CD4-positive, alpha-beta T cell treated with Interleukin-17A for 1 hour (primary cell): ENCODE measurements at regions not wholly inside any gene's neighbourhood (a gene's known extent, or its start where the extent isn't known, plus 50 kb on each side); places are given as distances from the start of the nearest gene placed in this dataset.
"Not testable (repeated sequence)": the region's sequence is repeated elsewhere in the genome, so short reads cannot be mapped to it uniquely, and the experiment has no call there.

ENCODE experiments used
- DNase-seq: peaks from one replicate; pipeline ENCODE4 v3.0.0-alpha.2; 2020

DNA sequence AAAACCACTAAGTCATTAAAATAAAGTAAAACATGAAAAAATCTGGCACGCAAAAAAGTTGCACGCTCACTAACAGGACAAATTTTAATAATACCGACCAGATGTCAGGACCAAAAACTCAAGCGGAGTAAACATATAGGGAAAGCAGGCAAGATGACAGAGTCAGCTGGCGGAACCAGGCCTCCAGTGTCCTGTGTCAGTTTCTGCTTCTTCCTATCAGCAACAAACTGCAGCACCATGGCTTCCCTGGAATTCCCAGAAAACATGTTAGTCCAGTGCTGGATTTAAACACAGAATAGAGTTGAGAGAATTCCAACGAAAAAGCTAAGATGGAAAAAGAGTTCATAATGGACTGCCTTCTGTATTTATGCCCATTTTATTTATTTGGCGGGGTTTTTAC lies 169.1 kb upstream of the ARHGEF26 start:
- no peak for DNase-seq

DNA sequence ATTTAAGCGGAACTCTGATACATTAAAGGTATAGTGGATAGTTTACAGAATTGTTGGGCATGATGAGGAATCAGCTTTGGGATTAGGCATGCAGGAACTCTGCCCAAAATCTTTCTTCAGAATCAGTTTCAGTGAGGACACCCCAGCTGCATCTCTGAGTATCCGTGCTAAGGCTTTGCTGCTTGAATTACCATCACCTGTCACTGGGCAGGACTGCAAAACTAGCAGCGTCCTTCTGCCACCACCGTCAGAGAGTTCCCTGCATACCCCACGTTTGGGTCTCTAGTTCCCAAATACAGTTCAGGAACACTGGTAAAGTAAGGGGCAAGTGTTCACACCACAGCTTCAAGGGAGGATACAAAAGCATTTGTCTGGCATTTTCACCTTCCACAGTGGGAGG lies 164.6 kb upstream of the ARHGEF26 start:
- DNase-seq = no peak

DNA sequence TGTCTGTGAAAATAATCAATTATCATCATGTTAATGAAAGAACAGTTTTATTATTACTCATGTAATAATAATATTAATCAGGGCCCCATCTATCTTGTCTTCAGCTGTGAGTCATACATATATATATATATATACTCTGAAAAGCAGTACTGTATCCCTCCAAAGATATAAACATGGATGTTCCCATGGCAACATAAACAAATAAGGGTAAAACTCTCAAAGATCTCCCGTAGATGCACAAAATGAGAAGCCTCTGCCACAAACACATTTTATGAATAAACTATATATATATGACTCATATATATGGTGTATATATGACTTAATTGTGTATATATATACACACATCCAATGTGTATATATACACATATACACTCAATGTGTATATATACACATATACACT lies 163.8 kb upstream of the ARHGEF26 start:
- DNase-seq = no peak

DNA sequence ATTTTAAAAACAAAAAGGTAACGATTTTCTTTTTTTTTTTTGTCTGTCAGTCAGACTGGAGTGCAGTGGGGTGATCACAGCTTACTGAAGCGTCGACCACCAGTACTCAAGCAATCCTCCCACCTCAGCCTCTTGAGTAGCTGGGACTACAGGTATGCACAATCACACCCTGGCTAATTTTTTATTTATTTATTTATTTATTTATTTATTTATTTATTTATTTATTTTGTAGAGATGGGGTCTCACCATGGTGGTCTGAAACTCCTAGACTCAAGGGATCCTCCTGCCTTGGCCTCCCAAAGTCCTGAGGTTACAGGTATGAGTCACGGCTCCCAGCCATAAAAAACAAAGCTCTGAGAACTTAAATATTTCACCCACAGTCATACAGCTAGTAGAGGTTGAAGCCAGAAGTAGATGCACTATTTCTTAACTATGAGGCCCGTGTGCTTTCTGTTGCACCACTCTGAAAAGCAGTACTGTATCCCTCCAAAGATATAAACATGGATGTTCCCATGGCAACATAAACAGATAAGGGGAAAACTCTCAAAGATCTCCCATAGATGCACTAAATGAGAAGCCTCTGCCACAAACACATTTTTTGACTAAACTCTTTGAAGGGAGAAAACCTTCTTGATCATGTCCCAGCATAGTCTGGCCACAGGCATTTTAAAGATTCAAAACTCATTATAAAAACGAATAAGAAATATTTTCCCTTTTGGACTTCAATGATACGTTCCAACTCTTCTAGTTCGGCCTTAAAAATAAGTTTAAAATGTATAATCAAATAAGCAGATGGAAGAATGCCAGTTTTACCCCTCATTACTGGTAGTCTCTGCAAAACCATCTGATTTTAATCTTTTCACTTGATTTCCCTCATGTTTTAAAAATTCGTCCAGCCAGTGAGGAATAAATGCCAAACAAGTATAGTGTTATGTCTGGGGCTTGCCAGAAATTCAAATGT lies 162.3 kb upstream of the ARHGEF26 start:
- DNase-seq = no peak

DNA sequence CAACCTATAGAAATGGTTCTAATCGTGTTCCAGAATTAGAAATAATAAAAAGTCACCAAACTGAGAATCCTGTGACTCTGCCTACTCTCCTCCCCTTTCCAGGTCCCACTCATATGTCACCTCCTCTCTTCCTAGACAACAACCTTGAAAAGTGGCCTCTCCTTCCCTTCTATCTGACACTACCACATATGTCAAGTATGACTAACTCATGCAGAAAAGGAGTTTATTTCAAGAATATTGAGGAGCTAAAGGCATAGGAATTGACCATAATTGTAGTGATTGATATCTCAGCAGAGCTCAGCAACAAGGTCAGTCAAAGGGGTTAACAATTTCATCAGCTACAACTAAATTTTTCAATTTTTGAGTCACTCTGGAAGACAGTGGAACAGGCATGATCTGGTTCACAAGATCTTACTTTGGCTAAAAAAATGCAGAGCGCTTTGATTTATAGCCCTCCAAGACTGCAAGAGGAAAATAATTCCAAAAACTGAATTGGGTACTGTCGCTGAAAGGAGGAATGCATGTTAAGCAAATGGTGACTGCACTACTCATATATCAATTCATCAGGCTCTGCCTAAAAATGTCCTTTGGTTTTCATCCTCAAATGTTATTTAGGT lies 160.6 kb upstream of the ARHGEF26 start:
- no peak for DNase-seq

DNA sequence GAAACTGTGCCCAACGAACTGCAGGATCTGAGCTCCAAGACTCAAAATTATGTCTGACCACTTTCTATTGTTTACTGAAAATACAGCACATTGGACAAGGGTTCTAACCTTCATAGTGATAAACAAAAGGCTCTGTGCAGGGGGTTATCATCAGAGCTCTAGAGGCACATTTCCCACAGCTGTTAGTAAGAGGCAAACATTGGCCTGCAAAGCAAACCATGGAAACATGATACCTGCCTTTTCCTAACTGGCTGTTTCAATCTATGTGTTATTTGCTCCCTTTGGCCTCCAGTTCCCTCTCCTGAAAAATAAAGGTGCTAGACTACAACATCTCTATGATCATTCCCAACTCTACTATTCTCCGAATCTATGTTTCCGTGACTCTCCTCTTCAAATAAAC lies 159.7 kb upstream of the ARHGEF26 start:
- DNase-seq = no peak

DNA sequence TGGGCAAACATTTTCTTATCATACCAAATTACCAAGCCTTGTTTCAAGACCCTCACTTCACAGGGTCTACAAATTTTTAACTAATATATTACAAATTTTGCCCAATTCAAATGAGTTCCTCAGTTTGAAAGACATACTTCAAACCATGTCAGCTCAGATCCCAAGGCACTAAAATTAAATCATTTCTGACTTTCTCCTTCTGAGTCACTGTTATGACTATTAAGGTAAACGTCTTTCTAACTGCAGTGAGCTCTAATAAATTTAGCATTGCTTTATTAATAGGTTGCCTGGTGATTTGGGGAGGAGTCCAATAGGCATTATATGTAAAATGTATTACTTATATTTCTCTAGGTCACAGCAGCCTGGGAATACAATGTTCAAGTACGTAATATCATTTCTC lies 158.2 kb upstream of the ARHGEF26 start:
- DNase-seq = no peak

DNA sequence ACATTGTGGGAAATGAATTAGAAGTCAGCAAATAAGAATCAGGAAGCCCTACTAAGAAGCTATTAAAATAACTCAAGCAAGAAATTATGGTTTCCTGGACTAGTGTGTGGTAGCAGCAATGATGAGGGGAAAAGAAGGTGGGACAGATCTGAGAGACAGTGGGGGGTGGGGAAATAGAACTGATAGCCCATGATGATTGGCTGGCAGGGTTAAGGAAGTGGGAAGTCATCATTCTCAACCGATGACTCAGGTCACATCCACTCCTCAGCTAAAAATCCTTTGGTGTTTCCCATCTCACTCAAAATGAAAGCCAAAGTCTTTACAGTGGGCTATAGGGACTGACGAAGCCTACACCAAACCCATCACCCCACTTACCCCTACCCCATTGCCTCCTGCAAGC lies 153.9 kb upstream of the ARHGEF26 start:
- DNase-seq = no peak

DNA sequence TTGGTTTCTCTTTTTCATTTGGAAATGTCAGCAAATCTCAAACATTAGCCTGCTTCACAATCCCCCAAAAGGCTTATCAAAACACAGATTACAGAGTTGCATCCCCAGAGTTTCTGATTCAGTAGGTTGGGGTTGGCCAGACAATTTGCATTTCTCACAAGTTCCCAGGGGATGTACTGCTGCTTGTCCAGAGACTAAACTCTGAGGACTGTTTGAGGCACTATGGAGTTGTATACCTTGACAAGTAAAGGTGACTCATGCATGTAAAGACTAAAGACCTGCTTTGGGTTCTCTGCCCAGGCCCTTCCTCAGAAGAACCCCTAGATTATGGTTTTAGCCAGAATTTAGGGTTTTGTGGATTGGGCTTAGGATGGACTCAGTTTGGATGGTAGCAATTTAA lies 151.1 kb upstream of the ARHGEF26 start:
- no peak for DNase-seq

DNA sequence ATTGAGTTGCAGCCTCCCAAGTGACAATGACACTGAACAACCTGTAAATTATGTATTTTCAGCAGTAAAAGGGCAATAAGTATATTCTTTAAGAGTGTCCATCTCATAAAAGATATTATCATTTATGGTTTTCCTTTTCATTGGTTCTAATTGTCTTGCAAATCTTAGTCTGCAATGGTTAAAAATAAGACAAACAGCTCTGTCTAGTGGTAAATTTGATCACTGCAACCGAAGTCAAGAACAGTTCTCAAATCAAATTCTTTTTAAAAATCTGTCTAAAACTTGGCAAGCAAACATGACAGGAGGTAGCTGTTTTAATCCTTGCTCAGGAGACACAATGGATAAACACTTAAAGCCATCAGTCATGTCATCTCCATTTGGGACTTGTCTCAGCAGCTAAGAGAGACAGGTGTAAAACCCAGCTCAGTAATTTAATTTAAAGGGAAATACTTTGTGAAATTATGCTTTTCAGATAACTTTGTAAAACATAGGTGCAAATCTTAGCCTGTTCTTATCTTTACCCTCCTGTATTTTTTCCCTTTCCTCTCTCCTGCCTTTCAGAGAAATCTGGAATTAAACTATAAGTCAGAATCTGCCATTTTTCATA lies 150.3 kb upstream of the ARHGEF26 start:
- peak; percentile 5 for DNase-seq

DNA sequence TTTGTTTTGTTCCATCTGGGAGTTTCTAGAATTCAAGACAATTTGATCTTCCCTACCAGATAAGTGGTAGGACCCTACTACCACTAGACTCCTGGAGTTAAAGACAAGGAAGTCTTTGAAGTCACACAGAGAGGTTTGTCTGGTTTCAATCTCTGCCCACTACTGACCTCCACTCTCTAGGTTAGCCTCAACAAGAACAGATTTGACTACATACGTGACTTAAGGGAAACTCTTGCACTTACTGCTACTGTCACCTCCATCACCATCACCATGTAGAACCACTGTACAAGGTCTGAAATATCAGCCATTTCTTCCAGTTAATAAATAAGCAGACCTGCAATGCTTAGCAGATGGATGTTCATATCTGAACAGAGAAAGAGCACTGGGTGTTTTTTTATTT lies 148.3 kb upstream of the ARHGEF26 start:
- DNase-seq = no peak

DNA sequence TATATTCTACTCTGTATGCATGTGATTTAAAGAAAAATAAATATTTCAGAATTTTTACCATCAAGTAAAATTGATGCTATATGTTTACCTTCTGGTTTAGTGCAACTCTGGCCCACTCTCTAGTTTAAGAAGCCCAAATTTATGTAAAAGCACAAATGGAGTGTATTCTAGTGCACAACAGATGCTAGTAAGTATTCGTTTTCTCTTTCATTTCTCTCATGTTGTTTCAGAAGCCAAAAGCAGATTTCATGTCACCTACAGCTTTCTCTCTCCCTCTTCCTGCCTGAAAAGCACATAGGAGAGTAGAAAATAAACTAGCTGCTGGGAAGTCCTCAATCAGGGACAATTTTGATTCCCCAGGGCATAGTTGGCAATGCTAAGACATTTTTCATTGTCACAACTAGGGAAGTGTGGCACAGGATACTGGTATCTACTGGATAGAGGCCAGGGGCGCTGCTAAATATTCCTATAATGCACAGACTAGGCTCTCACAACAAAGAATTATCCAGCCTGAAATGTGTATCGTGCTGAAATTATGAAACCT lies 147.4 kb upstream of the ARHGEF26 start:
- DNase-seq = no peak

DNA sequence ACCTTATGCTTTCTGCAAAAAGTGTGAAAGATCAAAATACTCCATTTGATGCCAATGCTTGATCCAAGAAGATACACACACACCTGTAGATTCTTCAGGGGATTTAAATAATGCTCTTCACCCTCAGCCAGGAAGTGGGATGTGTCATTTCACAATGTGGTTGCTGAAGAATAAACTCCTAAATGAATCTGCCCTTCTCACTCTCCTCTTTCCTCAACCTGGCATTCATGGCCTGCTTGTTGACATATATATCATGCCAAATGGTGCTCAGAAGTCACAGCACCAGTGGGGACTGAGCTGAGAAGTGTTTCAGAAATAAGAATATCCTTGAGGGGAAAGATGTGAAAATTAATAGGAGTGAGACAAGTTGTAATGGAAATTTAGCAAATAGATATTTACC lies 146.6 kb upstream of the ARHGEF26 start:
- DNase-seq = no peak

DNA sequence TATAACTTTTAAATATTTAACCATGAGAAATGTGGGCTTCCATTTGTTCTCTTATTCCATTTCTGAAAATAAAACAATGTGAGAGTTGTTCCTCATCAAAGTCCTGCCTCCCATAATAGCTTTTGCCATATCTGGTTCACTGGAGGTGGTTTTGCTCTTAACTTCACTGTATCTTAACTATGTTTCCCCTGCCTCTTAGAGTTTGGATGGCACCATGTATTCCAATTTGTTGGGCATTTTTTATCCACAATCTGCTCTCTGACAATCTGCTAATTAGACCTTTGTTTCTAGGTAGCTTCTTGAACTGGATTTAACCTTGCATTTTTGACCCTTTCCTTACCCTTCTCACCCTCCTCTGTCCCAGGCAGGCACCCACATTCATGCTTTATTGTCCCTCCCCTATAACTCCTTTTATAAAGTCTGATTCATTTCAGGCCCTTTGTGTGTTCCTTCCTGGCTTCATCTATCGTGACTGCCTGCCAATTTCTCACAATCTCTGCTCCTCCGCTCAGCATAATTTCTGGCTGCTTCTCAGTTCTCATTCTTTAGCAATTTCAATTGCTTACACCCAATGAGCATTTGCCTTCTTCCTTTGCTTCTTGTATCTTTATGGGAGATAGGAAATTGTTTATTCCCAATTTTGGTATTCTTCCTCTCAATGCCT lies 144.2 kb upstream of the ARHGEF26 start:
- no peak for DNase-seq

DNA sequence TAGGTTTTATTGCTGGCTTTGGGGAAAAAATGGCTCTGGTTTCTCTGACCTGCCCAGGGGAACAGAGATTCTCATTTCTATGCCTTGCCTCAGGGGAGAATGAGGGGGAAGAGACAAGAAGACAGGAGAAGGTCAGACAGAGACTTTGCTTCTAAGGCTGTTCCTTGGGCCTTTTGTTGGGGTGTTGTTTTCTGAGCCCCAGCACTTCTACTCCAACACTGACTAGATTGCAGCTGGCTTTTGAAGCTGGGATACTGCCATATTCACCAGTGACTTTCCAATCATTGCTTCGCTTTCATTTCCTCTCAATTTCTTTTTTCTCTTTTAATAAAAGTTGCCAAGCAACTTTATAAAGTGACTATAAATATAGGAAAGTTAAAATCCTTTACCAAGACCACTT lies 143.2 kb upstream of the ARHGEF26 start:
- DNase-seq = no peak

DNA sequence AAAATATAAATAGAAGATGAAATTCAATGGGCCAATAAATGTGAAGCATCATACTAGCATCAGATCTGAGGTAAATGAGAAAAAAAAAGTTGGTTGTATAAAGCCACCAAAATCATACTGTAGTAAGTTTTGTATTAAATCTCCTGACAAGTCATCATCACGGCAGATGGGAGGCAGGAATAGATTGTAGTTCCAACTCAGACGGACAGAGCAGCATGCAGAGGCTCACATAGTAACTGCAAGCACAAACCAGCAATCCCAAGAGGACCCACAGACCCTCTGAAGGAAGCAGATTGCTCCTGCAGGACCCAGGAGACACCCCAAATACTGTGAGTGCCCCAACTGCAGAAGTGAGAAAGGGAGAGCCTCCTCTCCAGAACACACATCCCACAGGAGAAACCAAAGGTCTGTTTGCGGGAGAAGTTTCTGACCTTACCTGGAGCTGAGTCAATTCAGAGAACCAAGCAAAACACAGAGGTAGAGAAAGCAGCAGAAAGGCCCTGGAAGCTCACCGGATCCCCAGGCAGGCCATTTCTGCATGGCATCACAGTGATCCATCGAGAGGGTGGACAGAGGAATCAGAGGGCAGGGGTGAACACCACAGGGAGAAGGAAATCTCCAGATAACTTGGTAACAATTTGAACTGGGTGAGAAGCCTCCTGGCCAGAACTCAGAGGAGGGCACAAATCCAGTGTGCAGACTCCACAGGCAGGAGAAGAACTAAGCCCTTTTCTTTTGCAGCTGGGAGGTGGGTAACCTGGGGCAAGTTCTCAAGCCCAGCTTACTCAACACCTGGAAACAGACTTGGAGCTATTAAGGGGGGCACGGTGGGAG lies 141.6 kb upstream of the ARHGEF26 start:
- no peak for DNase-seq

DNA sequence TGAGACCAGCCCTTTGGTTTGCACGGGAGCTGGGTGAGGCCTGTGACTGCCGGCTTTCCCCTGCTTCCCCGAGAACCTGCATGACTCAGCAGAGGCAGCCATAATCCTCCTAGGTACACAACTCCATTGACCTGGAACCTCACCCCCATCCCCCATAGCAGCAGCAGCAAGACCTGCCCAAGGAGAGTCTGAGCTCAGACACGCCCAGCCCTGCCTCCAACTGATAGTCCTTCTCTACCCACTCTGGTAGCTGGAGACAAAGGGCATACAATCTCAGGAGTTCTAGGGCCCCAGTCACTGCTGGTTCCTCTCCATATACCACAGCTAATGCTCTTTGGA lies 141.0 kb upstream of the ARHGEF26 start:
- DNase-seq = no peak

DNA sequence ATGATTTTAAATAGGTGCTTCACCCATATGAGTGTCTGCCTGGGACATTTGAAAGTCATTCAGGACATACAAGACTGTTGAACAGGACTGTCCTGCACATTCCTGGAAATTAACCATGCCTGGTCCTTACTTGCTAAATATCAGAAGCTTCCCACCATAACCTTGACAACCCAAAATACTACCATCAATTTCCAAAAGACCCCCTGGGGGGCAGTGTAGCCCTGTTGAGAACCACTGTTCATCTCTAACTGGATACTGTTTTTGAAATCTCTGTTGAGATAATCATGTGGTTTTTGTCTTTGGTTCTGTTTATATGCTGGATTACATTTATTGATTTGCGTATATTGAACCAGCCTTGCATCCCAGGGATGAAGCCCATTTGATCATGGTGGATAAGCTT lies 123.8 kb upstream of the ARHGEF26 start:
- not testable (repeated sequence) for DNase-seq

DNA sequence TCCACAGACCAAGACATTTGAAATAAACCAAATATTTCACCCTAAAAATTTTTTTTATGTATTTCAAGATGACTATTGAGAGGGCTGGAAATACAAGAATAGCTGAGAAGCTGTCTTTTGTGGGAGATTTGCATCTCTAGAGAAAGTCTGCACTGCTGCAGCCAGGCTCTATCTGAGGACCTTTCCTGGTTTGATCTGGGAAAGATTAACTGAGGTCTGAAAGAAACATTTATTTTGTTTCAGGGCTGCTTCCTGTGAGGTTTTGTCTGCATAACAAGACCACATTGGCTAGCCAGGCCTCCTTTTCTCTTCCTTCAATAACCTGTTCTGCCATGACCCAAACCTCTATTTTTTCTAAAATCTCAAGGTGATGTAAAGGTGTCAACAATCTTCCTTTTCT lies 117.5 kb upstream of the ARHGEF26 start:
- DNase-seq = no peak

DNA sequence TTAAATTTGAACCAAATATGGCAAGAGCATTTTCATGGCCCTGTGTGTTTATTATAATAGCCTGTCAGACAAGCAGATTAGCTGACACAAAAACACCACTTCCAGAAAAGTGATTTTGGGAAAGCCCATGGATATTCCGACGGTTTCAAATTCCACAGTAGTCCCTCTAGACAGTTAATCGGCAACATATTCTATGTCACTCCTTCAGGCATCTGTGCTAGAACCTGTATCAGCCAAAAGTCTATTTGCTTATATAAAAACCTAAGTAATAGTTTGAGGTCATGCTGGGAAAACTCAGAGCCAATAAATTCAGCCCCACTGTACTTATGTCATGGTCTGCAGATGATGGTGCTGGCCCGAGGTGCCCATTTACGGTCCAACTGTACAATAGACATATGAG lies 110.2 kb upstream of the ARHGEF26 start:
- DNase-seq = no peak

DNA sequence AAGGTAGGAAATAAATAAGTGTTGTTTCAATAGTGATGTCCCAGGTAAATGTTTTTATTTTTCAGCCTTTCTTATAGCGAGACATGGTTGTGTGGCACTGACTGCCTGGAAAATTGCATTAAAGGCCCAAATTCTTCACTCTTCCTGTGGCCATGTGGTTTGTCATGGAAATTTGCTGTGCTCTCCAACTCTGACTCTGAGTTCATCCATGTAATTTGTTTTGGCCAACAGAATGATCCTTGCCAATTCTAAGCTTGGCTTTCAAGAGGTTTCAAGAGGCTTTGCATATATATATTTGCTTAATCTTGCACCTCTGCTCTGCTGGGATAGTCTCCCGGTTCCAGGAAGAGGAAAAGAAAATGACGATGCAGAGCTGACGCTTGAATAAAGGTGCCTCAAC lies 107.5 kb upstream of the ARHGEF26 start:
- DNase-seq = no peak

DNA sequence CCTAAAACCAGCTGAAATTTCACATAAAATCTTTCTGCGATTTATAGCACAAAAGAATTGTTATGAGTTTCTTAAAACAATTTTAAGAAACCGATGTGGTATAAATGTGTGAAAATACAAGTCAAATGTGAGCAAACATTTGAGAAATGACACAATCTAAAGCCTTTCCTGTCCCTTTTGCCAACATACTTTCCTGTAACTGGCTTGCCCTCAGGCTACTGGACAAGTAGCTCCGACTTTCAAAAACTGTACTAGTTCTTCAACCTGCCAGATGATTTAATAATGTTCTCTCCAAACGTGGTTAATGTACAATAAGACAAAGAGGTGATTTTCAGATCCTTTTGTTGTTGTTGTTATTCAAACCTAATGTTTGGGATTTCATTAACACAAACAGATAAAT lies 105.9 kb upstream of the ARHGEF26 start:
- no peak for DNase-seq
